Mesenchymal stem cell (in vitro differentiated cells and primary cell): ENCODE measurements at regions not wholly inside any gene's neighbourhood (a gene's known extent, or its start where the extent isn't known, plus 50 kb on each side); places are given as distances from the start of the nearest gene placed in this dataset.
"Not testable (repeated sequence)": the region's sequence is repeated elsewhere in the genome, so short reads cannot be mapped to it uniquely, and the experiment has no call there.

Experiments used
- DNase-seq: peaks from one replicate; pipeline ENCODE4 v3.0.0-alpha.2; 2013
- H2AFZ ChIP-seq: one replicate; pipeline ENCODE4 v1.6.1; 2013; ENCODE audit warnings: low read depth, mild to moderate bottlenecking, control low read depth, inconsistent platforms, low read length, moderate library complexity
- H2AK5ac ChIP-seq: 2 replicates; pipeline ENCODE4 v1.6.1; 2013; ENCODE audit warnings: low read length, moderate library complexity, mild to moderate bottlenecking, inconsistent platforms; ENCODE audit not compliant: severe bottlenecking
- H2BK120ac ChIP-seq: one replicate; pipeline ENCODE4 v1.6.1; 2013; ENCODE audit warnings: low read depth, mild to moderate bottlenecking, inconsistent platforms, low read length, moderate library complexity
- H2BK12ac ChIP-seq, 2 experiments: one replicate each; pipeline ENCODE4 v1.6.1; 2013; ENCODE audit warnings: inconsistent platforms in 2 of 2, low read length in 2 of 2, mild to moderate bottlenecking in 2 of 2, moderate library complexity in 2 of 2, control low read depth in 1 of 2
- H2BK15ac ChIP-seq: one replicate; pipeline ENCODE4 v1.6.1; 2013; ENCODE audit warnings: mild to moderate bottlenecking, low read depth, inconsistent platforms; ENCODE audit not compliant: poor library complexity, severe bottlenecking
- H2BK5ac ChIP-seq: 2 replicates; pipeline ENCODE4 v1.6.1; 2013; ENCODE audit warnings: low read depth, mild to moderate bottlenecking, low read length, control low read depth, inconsistent platforms; ENCODE audit not compliant: poor library complexity, severe bottlenecking
- H3K14ac ChIP-seq, 2 experiments: one replicate each; pipeline ENCODE4 v1.6.1; 2013; ENCODE audit warnings: inconsistent platforms in 2 of 2, low read length in 2 of 2, control low read depth in 1 of 2, mild to moderate bottlenecking in 1 of 2, moderate library complexity in 1 of 2
- H3K18ac ChIP-seq, 2 experiments: one replicate each; pipeline ENCODE4 v1.6.1; 2013; ENCODE audit warnings: inconsistent platforms in 2 of 2, low read length in 2 of 2, control low read depth in 1 of 2, low read depth in 1 of 2, mild to moderate bottlenecking in 1 of 2
- H3K23ac ChIP-seq, 2 experiments: one replicate each; pipeline ENCODE4 v1.6.1; 2013; ENCODE audit warnings: inconsistent platforms in 2 of 2, low read length in 2 of 2, mild to moderate bottlenecking in 2 of 2, moderate library complexity in 2 of 2, control low read depth in 1 of 2
- H3K27ac ChIP-seq: 2 replicates; pipeline ENCODE4 v1.5.1; 2013; ENCODE audit warnings: mild to moderate bottlenecking, moderate library complexity, low read length, control low read depth, inconsistent platforms; ENCODE audit not compliant: poor library complexity, severe bottlenecking
- H3K27me3 ChIP-seq, 2 experiments: 2 replicates each; pipeline versions ENCODE4 v1.6.1 to v1.7.0; 2013; ENCODE audit warnings: low read length in 2 of 2, mild to moderate bottlenecking in 2 of 2, moderate library complexity in 2 of 2, control low read depth in 1 of 2, inconsistent platforms in 1 of 2; ENCODE audit not compliant: control insufficient read depth in 1 of 2, insufficient read depth in 1 of 2
- H3K36me3 ChIP-seq, 2 experiments: 2 replicates each; pipeline versions ENCODE4 v1.6.1 to v1.7.0; 2013; ENCODE audit warnings: low read length in 2 of 2, control low read depth in 1 of 2, inconsistent platforms in 1 of 2, low read depth in 1 of 2, mild to moderate bottlenecking in 1 of 2; ENCODE audit not compliant: insufficient read depth in 2 of 2, control insufficient read depth in 1 of 2
- H3K4ac ChIP-seq, 2 experiments: one replicate each; pipeline ENCODE4 v1.6.1; 2013; ENCODE audit warnings: inconsistent platforms in 2 of 2, low read length in 2 of 2, mild to moderate bottlenecking in 2 of 2, moderate library complexity in 2 of 2, control low read depth in 1 of 2, low read depth in 1 of 2
- H3K4me1 ChIP-seq: 2 replicates; pipeline ENCODE4 v1.6.1; 2013; ENCODE audit warnings: low read depth, low read length, control low read depth; ENCODE audit not compliant: control insufficient read depth, insufficient read depth
- H3K4me2 ChIP-seq: 2 replicates; pipeline ENCODE4 v1.6.1; 2013; ENCODE audit warnings: low read length, mild to moderate bottlenecking, inconsistent platforms; ENCODE audit not compliant: poor library complexity, severe bottlenecking
- H3K4me3 ChIP-seq, 2 experiments: 2 replicates each; pipeline versions ENCODE4 v1.5.1 to v1.7.0; 2013; ENCODE audit warnings: low read length in 2 of 2, mild to moderate bottlenecking in 2 of 2, control low read depth in 1 of 2, low read depth in 1 of 2; ENCODE audit not compliant: insufficient read depth in 1 of 2
- H3K79me1 ChIP-seq: replicated peaks from 2 replicates; pipeline ENCODE4 v1.6.1; 2013; ENCODE audit warnings: mild to moderate bottlenecking, control low read depth, low read length, inconsistent platforms; ENCODE audit not compliant: poor library complexity, severe bottlenecking
- H3K9ac ChIP-seq: 2 replicates; pipeline ENCODE4 v1.7.0; 2013; ENCODE audit warnings: mild to moderate bottlenecking, low read length, moderate library complexity
- H3K9me3 ChIP-seq: 2 replicates; pipeline ENCODE4 v1.7.0; 2013; ENCODE audit warnings: mild to moderate bottlenecking, low read length; ENCODE audit not compliant: control insufficient read depth
- H4K8ac ChIP-seq: one replicate; pipeline ENCODE4 v1.6.1; 2013; ENCODE audit warnings: inconsistent platforms, mild to moderate bottlenecking, low read length, moderate library complexity
- H4K91ac ChIP-seq: one replicate; pipeline ENCODE4 v1.6.1; 2013; ENCODE audit warnings: mild to moderate bottlenecking, low read length, inconsistent platforms
- WGBS: methylation state at CpG from one replicate; pipeline ENCODE4 v1.1.7; 2013; ENCODE audit warnings: mixed read lengths; 5-methylcytosine and 5-hydroxymethylcytosine counted together

- H3K4me3 ChIP-seq, H3K27ac ChIP-seq, H3K23ac ChIP-seq, H2AK5ac ChIP-seq, H2BK12ac ChIP-seq, H2BK15ac ChIP-seq, H3K27me3 ChIP-seq, H2AFZ ChIP-seq, H3K4ac ChIP-seq, H3K4me1 ChIP-seq, H2BK5ac ChIP-seq, H2BK120ac ChIP-seq, H3K36me3 ChIP-seq, H3K9me3 ChIP-seq, H4K91ac ChIP-seq, DNase-seq, H3K9ac ChIP-seq, H3K14ac ChIP-seq, H3K18ac ChIP-seq, H4K8ac ChIP-seq, H3K4me2 ChIP-seq, H3K79me1 ChIP-seq: not testable (repeated sequence)
- no CpG with 5 or more reads among the region's 1 CpG for WGBS
Observed at GRCh38 chr5:66448070-66448469, 148.1 kb upstream of the MAST4 start.

- WGBS = 78% methylated on average over 6 of the region's 6 CpGs
- H2BK15ac ChIP-seq = no peak overlapping the region
- no peak overlapping the region for H2AFZ ChIP-seq
- H3K23ac ChIP-seq = no peak overlapping the region
- no peak overlapping the region for H3K14ac ChIP-seq
- no peak overlapping the region for H3K9ac ChIP-seq
- no peak overlapping the region for H4K8ac ChIP-seq
- DNase-seq = no peak
- no peak overlapping the region for H2BK120ac ChIP-seq
- H3K18ac ChIP-seq = no peak overlapping the region
- no peaks in the 10 kb centered on the region for H3K27me3 ChIP-seq
- no peak overlapping the region for H3K4me3 ChIP-seq
- no peaks in the 10 kb centered on the region for H3K9me3 ChIP-seq
- H2BK5ac ChIP-seq = no peak overlapping the region
- no peaks in the 10 kb centered on the region for H3K4me1 ChIP-seq
- no peak overlapping the region for H2BK12ac ChIP-seq
- no peak overlapping the region for H3K27ac ChIP-seq
- H2AK5ac ChIP-seq = no peak overlapping the region
- no peak overlapping the region for H3K4ac ChIP-seq
- H3K79me1 ChIP-seq = no peaks in the 10 kb centered on the region
- no peak overlapping the region for H3K4me2 ChIP-seq
- H4K91ac ChIP-seq = no peak overlapping the region
- no peaks in the 10 kb centered on the region for H3K36me3 ChIP-seq
Observed at GRCh38 chr5:66450237-66450636, 146.0 kb upstream of the MAST4 start.

GRCh38 chr5:66450988-66451387, 145.2 kb upstream of the MAST4 start:
- H2BK5ac ChIP-seq = no peak overlapping the region
- H3K27me3 ChIP-seq = no peaks in the 10 kb centered on the region
- no peak overlapping the region for H3K4me2 ChIP-seq
- H2AFZ ChIP-seq = no peak overlapping the region
- WGBS = 70% methylated on average over 1 of the region's 2 CpGs
- H3K14ac ChIP-seq = no peak overlapping the region
- DNase-seq = no peak
- H4K91ac ChIP-seq = no peak overlapping the region
- no peak overlapping the region for H3K23ac ChIP-seq
- H3K9me3 ChIP-seq = no peaks in the 10 kb centered on the region
- no peaks in the 10 kb centered on the region for H3K36me3 ChIP-seq
- H3K4me3 ChIP-seq = no peak overlapping the region
- H3K9ac ChIP-seq = no peak overlapping the region
- H2BK15ac ChIP-seq = no peak overlapping the region
- no peak overlapping the region for H2AK5ac ChIP-seq
- no peak overlapping the region for H3K4ac ChIP-seq
- H2BK120ac ChIP-seq = no peak overlapping the region
- H3K18ac ChIP-seq = no peak overlapping the region
- no peak overlapping the region for H3K27ac ChIP-seq
- no peaks in the 10 kb centered on the region for H3K79me1 ChIP-seq
- H4K8ac ChIP-seq = no peak overlapping the region
- H2BK12ac ChIP-seq = no peak overlapping the region
- no peaks in the 10 kb centered on the region for H3K4me1 ChIP-seq

- no peak overlapping the region for H2BK120ac ChIP-seq
- H2BK15ac ChIP-seq = no peak overlapping the region
- no peak overlapping the region for H3K23ac ChIP-seq
- H3K4me2 ChIP-seq = no peak overlapping the region
- DNase-seq = no peak
- H3K79me1 ChIP-seq = no peaks in the 10 kb centered on the region
- H3K4me3 ChIP-seq = no peak overlapping the region
- 60% methylated on average over 1 of the region's 1 CpG for WGBS
- H3K9ac ChIP-seq = no peak overlapping the region
- H3K14ac ChIP-seq = no peak overlapping the region
- no peak overlapping the region for H3K18ac ChIP-seq
- no peak overlapping the region for H2AFZ ChIP-seq
- no peaks in the 10 kb centered on the region for H3K36me3 ChIP-seq
- H2AK5ac ChIP-seq = no peak overlapping the region
- H4K91ac ChIP-seq = no peak overlapping the region
- H4K8ac ChIP-seq = no peak overlapping the region
- H2BK12ac ChIP-seq = no peak overlapping the region
- H2BK5ac ChIP-seq = no peak overlapping the region
- no peaks in the 10 kb centered on the region for H3K9me3 ChIP-seq
- H3K27ac ChIP-seq = no peak overlapping the region
- no peaks in the 10 kb centered on the region for H3K4me1 ChIP-seq
- no peaks in the 10 kb centered on the region for H3K27me3 ChIP-seq
- no peak overlapping the region for H3K4ac ChIP-seq
Observed at GRCh38 chr5:66452109-66452508, 144.1 kb upstream of the MAST4 start.
